GM12891 (cell line): ENCODE measurements at regions not wholly inside any gene's neighbourhood (a gene's known extent, or its start where the extent isn't known, plus 50 kb on each side); places are given as distances from the start of the nearest gene placed in this dataset.
A peak's percentile ranks its signal among the peaks of the same experiment; 100 is the strongest.

Source experiments
- DNase-seq: peaks from one replicate; pipeline ENCODE4 v3.0.0; 2011; ENCODE audit warnings: low spot score; ENCODE audit not compliant: insufficient read length
- FAIRE-seq: peaks from 2 replicates; lab custom pipeline; 2011; peaks lifted over from hg19 to GRCh38; lab: Jason Lieb, UNC
- PAX5 ChIP-seq: IDR thresholded peaks from 2 replicates; pipeline ENCODE4 v1.6.1; 2011; ENCODE audit warnings: low read length, moderate library complexity, mild to moderate bottlenecking; ENCODE audit not compliant: insufficient read depth, severe bottlenecking
- POLR2A ChIP-seq: IDR thresholded peaks from 2 replicates; pipeline ENCODE4 v1.6.1; 2011; ENCODE audit warnings: low read depth, low read length, control low read depth
- POLR2AphosphoS5 ChIP-seq: IDR thresholded peaks from 2 replicates; pipeline ENCODE4 v1.6.1; 2011; ENCODE audit warnings: low read depth, low read length, control low read depth
- POU2F2 ChIP-seq: IDR thresholded peaks from 2 replicates; pipeline ENCODE4 v1.6.1; 2011; ENCODE audit warnings: low read depth, mild to moderate bottlenecking, control low read depth, low read length, moderate library complexity
- SPI1 ChIP-seq: IDR thresholded peaks from 2 replicates; pipeline ENCODE4 v1.6.1; 2011; ENCODE audit warnings: low read depth, low read length, control low read depth
- TAF1 ChIP-seq: IDR thresholded peaks from 2 replicates; pipeline ENCODE4 v1.6.1; 2011; ENCODE audit warnings: low read depth, low read length, control low read depth

- FAIRE-seq, result no peak
Measured at GRCh38 chr22:35138521-35138920, 72.6 kb downstream of the ISX start.

DNA sequence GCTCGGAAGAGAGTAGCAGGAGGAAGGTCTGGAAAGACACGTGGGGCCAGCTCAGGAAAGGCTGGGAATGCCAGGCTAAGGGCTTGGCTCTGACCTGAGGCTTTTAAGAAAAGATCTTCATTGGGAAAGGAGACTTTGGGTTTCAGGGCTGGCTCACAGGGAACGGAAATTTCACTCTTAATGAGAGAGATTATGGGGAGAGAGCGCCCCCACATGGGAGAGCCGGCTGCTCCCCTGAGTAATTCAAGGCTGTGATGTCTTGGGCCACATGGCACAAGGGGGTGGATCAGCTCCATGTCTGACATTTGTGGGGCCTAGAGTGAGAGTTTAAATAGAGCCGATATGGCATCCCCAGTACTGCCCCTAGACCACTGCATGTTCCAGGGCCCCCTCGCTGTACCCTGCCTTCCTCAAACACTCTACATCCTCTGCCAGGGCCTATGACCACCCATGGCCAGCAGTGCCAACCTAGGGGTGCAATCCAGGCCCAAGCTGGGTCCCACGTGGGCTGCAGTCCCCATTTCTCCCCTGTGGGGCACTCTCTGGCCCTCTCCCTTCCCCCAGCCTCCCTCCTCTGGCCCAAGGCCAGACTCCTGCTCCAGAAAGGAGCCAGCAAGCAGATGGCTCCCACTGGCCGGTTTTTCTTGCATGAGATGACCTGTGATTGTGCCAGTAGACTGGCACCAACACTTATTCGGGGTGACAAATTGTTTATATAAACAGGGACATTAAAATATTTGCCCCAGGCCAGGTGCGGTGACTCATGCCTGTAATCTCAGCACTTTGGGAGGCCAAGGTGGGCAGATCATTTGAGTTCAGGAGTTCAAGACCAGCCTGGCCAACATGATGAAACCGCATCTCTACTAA is 75.2 kb downstream of the ISX start:
- peak; percentile 43 for DNase-seq
- peak; percentile 62 for FAIRE-seq

More at GRCh38 chr22:35138521-35138920, 72.6 kb downstream of the ISX start:
- no peak for TF ChIP-seq TAF1
- DNase-seq, result no peak

DNA sequence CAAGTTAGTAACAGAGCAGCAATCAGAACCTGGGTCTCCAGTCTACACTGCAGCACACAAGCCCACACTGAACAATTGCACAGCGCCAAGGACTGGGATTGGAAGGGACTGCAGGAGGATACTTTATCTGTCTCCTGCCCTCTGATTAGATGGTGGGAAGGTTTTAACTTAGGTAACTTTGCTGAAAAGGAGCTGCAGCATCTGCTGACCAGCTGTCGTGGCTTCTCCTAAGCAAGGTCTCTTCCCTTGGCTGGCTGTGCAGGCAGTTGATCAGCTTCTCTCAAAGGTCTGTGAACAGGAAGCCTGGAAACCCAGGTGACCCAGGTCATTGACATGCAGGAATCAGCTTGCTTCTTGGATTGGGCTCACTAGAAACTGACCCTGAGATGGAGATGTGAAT is 82.4 kb downstream of the ISX start:
- DNase-seq (no peak), FAIRE-seq (peak; percentile 28)
- TF ChIP-seq TAF1, result no peak
- no peak for TF ChIP-seq POLR2AphosphoS5

More for the DNA sequence above, 75.2 kb downstream of the ISX start:
- TF ChIP-seq PAX5 (no peak), TAF1 (no peak), POLR2A (no peak), POU2F2 (no peak), SPI1 (no peak), POLR2AphosphoS5 (no peak)

- DNase-seq, result no peak
- FAIRE-seq, result peak; percentile 5
- TF ChIP-seq SPI1, result no peak
- no peak for TF ChIP-seq PAX5
- no peak for TF ChIP-seq TAF1
- TF ChIP-seq POU2F2, result no peak
Measured at GRCh38 chr22:35148866-35149548, 83.0 kb downstream of the ISX start.

DNA sequence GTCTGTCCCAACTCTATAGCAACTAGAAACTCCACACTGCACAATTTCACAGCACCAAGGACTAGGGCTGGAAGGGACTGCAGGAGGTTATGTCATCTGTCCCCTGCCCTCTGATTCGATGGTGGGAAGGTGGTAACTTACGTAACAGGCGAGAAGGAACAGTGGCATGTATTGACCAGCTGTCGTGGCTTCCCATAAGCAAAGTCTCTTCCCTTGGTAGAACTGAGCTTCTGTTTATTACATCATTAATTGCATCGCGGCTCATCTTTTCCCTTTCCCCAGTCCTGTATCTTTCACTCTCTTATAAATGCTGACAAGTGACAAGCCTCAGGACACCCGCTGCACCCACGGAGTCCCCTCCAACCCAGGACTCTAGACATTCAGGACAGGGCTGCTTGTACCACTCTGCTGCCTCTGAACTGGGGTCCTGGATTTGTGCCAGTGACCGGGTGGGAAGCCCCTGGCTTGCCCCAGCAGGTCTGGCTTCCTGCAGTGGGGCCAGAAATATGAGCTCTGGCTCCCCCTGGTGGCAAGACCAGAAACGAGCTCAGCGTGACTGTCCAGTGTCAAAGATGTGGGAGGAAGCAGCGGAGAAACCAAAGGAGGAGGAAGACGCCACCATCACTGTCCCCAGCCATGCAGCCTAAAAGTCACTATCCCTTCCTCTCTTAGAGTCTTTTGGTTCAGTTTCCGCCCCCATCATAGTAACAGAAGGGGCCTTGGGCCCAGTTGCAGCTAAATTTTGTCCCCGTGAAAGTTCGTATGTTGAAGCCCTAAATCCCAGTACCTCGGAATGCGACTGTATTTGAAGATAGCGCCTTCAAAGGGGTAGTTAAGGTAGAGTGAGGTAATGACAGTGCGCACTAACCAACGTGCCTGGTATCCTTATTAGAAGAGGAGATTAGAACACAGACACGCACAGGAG is 84.5 kb downstream of the ISX start:
- FAIRE-seq (peak; percentile 64), DNase-seq (no peak)

GRCh38 chr22:35152316-35152715 is 86.4 kb downstream of the ISX start:
- FAIRE-seq (no peak), DNase-seq (no peak)
- no peak for TF ChIP-seq PAX5
- no peak for TF ChIP-seq POLR2A
- TF ChIP-seq SPI1, result no peak
- no peak for TF ChIP-seq POLR2AphosphoS5
- TF ChIP-seq POU2F2, result no peak
- no peak for TF ChIP-seq TAF1

More for the DNA sequence above, 84.5 kb downstream of the ISX start:
- TF ChIP-seq SPI1 (no peak), POU2F2 (no peak), POLR2AphosphoS5 (no peak), TAF1 (no peak), POLR2A (no peak), PAX5 (no peak)

DNA sequence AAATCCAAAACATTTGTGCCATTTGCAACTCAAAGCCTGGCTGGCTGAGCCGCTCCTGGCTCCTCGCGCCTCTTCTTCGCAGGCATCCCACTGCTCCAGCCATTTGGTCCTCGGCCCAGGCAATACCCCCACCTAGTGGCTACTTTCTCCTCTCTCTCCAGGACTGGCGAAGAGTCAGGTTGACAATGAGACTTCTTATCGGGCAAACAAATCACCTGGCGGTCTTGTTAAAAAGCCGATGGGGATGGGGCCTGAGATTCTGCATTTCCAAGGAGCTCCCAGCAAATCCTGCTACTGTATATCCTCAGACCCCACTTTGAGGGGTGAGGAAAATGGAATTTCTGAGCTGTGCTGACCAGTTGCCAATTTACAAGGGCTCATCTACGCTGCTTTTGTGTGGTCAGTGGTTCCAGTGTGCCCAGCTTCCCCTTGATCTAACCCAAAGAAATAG is 89.0 kb downstream of the ISX start:
- TF ChIP-seq PAX5 (no peak), POLR2A (no peak), POU2F2 (no peak), SPI1 (no peak), POLR2AphosphoS5 (no peak), TAF1 (no peak)
- DNase-seq, result peak; percentile 44
- FAIRE-seq, result peak; percentile 13

DNA sequence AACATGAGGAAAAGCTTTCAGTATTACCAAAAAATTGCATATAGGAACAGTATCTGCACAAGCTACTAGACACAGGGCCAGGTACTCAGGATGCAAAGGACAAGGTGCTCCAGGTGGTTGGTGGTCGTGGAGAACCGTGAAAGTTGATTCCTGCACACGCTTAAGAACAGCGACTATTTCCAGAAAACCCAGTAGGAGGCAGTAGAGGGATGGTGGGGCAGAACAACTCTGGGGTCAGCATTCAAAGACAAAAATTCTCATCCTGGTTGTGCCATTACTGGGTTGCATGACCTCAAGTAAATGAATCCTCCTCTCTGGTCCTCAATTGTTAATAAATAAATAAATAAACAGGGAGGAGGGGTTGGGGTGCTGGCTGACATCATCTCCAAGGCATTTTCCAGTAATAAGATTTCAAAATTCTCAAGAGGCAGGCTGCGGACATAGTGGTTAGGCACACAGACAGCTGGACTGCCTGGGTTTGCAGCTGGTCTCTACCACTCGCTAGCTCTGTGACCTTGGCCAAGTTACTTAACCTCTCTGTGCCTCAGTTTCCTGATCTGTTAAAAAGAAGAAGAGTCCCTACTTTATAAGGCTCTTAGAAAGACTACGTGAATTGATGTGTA is 89.6 kb downstream of the ISX start:
- no peak for FAIRE-seq
- DNase-seq, result no peak
- TF ChIP-seq POLR2AphosphoS5 (no peak), SPI1 (no peak), PAX5 (no peak), POLR2A (no peak), POU2F2 (no peak), TAF1 (no peak)
